T-helper 1 cell treated with Interleukin-12 subunit alpha and Interleukin-12 subunit beta and Interleukin-4 antibody, amounts not matched to agents 30 ng/mL and 1 ng/mL, for 36 hours (primary cell): ENCODE measurements at regions not wholly inside any gene's neighbourhood (a gene's known extent, or its start where the extent isn't known, plus 50 kb on each side); places are given as distances from the start of the nearest gene placed in this dataset.
"Not testable (repeated sequence)": the region's sequence is repeated elsewhere in the genome, so short reads cannot be mapped to it uniquely, and the experiment has no call there.

Source experiments
- intact Hi-C: fragments of 100-400 bp; cut with micrococcal nuclease; formaldehyde crosslinking; loops from one replicate; pipeline ENCODE4 v1.15.1; 2024

- intact Hi-C loops, result no loop called here
These were observed 420.5 kb upstream of the TECRL start for GRCh38 chr4:64829749-64830148.

GRCh38 chr4:64824591-64824990 is 415.3 kb upstream of the TECRL start:
- intact Hi-C loops, result no loop called here

DNA sequence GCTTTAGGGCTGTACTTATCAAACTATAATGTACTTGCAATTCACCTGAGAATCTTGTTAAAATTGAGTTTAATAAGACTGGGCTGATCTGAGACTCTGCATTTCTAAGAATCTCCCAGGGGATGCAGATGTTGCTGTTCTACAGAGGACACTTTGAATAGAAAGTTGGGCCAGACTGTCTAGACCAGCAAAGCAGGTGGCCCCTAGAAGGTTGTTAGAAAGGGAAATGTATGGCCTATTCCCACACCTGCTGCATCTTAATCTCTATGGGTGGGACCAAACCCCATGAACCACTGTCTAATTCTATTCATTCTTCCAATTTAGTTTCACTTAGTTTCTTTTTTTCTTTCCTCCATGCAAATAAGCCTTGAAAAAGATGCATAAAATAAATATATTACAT is 413.2 kb upstream of the TECRL start:
- intact Hi-C loops, result no loop called here

DNA sequence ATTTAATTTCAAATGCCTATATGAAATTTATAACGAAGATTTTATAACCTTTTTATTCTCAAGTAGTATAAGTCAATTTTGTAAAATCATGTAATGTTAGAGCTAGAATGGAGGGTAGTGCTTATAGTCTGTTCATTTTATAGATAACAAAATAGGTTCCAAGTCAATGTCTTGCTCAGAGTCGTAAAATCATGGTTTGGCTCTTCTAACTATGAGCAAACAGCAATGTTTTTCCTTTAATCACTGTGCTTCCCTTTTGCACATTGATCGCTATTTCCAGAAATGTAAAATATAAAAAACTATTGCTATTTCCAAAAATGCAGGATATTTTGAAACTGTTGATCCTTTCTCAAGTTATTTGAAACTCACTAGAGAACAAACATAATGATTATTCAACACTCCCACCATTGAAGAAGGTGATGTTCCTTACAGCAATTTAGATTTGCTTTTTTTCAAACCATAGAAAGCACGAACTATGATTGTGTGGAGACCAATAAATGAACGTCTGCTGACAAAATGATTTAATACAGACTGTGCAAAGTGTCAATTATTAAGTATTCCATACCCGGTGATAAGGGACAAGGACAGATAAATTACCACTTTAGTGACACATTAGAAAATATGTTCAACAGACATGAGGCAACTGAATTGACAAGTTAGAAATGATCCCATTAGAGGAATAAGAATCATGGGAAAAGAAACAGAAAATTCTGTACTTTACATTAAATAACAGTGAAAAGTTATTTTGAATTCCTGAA is 412.1 kb upstream of the TECRL start:
- intact Hi-C loops, result no loop called here

GRCh38 chr4:64814616-64815015 is 405.4 kb upstream of the TECRL start:
- intact Hi-C loops, result no loop called here

DNA sequence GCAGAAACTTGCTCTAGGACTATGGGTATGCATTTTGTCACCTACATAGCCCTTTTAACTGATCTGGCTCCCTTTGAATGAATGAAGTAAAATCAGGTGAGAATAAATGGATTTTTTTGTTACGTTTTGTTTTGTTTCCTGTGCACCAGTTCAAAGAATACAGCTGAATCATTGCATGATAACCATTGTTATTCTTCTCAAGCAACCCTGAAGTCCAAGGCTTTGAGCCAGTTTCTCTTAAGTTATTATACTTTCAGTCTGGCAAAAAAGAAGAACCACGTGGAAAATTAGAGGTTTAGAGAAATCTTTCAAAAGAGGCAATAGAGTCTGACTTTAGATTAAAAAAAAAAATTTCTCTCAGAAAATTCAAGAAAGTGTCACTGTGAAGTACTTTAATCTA is 398.6 kb upstream of the TECRL start:
- intact Hi-C loops, result no loop called here

DNA sequence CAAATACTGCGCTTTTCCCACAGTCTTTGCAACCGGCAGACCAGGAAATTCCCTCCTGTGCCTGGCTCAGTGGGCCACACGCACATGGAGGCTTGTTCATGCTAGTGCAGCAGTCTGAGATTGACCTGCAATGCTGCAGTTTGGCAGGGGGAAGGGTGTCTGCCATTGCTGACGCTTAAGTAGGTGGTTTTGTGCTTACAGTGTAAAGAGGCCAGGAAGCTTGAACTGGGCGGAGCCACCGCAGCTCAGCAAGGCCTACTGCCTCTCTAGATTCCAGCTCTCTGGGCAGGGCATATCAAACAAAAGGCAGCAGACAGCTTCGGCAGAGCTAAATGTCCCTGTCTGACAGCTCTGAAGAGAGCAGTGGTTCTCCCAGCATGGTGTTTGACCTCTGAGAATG is 390.5 kb upstream of the TECRL start:
- intact Hi-C loops, result no loop called here

- intact Hi-C loops, result not testable (repeated sequence)
These were observed 389.6 kb upstream of the TECRL start for GRCh38 chr4:64798828-64799227.

GRCh38 chr4:64796581-64796980 is 387.3 kb upstream of the TECRL start:
- intact Hi-C loops, result no loop called here

DNA sequence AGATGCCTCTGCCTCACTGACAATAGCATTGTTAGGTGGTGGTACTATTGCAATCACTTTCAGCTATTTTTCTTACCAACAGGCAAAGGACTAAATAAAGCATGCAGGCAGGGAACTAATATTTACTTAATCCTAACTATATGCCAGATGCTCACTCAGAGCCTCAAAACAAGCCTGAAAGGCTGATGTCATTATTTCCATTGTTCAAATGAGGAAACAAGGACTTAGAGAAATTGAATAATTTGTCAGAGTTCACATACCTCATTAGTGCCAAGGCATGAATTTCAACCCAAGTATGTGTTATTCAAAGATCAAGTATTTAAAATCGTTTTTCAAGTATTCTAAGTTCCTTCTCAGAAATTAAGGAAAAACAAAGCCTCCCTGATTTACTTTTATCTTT is 374.9 kb upstream of the TECRL start:
- intact Hi-C loops, result loop anchor here (5.0 kb wide), 1 partner anchor 128 kb away; no protein-coding TSS in a partner anchor

- intact Hi-C loops, result loop anchor here (5.0 kb wide), 1 partner anchor 130 kb away; no protein-coding TSS in a partner anchor
These were observed 372.6 kb upstream of the TECRL start for GRCh38 chr4:64781737-64782326.

DNA sequence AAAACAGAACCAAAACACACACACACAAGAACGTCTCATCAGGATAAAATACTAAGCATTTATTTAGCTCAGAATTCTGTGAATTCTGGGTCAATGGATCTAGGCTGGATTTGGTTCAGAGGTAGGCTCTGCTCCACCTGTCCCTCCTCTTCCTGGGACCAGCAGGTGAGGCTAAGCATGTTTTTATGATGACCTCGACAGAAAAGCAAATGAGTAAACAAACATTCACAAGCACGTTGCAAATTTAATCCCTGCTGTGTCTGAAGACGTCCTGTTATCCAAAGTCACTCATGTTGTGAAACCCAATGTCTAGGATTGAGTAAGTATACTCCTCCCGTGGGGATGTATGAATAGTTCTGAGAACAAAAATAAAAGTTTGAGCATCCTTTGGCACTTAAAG is 371.4 kb upstream of the TECRL start:
- intact Hi-C loops, result loop anchor here (5.0 kb wide), 1 partner anchor 132 kb away; no protein-coding TSS in a partner anchor

- intact Hi-C loops, result no loop called here
These were observed 368.0 kb upstream of the TECRL start for GRCh38 chr4:64777286-64777685.

- intact Hi-C loops, result no loop called here
These were observed 367.6 kb upstream of the TECRL start for GRCh38 chr4:64776820-64777219.

DNA sequence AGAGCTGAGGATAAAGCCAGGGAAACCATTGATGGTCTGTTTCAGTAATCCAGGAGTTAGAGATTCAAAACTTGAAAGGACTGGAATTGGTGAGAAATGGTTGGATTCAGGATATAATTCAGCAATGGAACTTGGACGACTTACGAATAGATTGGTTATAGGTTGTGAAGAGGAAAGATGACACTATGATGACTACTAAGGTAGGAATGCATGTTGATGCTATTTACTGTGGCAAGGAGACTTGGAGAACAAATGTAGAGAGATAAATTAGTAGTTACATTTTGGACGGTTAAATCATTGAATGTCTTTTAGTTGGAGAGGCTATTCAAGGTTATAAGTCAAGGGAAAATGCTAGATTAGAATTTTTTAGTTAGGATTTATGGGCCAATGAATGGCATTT is 365.4 kb upstream of the TECRL start:
- intact Hi-C loops, result no loop called here

GRCh38 chr4:64771149-64771548 is 361.9 kb upstream of the TECRL start:
- intact Hi-C loops, result no loop called here

GRCh38 chr4:64767547-64767946 is 358.3 kb upstream of the TECRL start:
- intact Hi-C loops, result no loop called here

GRCh38 chr4:64766565-64766964 is 357.3 kb upstream of the TECRL start:
- intact Hi-C loops, result no loop called here

DNA sequence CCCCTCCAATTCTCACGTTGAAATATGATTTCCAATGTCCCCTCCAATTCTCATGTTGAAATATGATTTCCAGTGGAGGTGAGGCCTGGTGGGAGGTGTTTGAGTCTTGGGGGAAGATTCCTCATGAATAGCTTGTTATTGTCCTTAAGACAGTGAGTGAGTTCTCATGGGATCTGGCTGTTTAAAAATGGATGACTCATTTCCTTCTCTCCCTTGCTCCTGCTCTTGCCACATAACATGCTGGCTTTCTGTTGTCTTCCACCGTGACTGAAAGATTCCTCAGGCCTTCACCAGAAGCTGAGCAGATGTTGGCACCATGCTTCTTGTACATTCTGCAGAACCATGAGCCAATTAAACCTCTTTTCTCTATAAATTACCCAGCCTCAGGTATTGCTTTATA is 346.8 kb upstream of the TECRL start:
- intact Hi-C loops, result no loop called here

DNA sequence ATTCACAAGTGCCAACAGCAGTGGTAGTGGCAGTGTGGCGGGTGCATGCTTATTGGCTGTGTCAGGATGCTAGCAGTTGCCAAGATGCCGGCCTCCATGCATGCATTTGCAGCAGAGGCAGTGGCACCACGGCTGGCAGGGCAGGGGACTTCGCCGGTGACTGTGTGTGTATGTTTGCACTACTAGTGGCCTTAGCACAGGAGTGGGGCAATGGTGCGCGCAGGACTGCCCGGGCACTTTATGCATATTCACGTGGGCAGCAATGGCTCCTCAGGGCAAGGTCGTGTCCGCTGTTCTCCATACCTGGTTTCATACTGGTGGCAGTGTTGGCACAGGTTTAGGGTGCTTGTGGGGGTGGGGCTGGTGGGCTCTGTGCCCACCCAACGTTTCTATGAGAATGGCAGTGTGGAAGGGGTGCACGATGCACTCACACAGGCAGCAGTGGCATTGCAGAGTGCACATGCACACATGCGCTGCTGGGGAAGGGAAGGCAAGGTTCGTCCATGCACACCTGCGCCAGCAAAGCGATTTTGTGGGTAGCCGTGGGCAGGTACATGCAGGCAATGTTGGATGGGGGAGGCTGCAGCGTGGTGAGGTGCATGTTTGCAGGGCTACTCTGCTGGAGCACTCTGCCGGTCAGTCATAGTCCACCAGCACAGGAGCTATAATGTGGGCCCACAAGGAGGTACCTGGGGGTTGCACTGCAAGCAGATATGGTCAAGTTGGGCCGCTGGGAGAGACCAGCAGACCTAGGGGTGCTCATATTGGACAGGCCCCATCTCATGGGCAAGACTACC is 338.9 kb upstream of the TECRL start:
- intact Hi-C loops, result no loop called here

- intact Hi-C loops, result no loop called here
These were observed 329.0 kb upstream of the TECRL start for GRCh38 chr4:64738240-64738639.

GRCh38 chr4:64737854-64738138 is 328.5 kb upstream of the TECRL start:
- intact Hi-C loops, result not testable (repeated sequence)
